B cell (primary cell): ENCODE measurements at regions not wholly inside any gene's neighbourhood (a gene's known extent, or its start where the extent isn't known, plus 50 kb on each side); places are given as distances from the start of the nearest gene placed in this dataset.

Experiments used
- CTCF ChIP-seq: fragments of 200-600 bp; IDR thresholded peaks from one replicate; pipeline ENCODE4 v1.8.0; 2022; ENCODE audit warnings: antibody characterized with exemption, mild to moderate bottlenecking
- EZH2 ChIP-seq: IDR thresholded peaks from 2 replicates; pipeline ENCODE4 v1.6.1; 2012; ENCODE audit warnings: borderline replicate concordance, low read depth, mild to moderate bottlenecking, moderate library complexity, low read length; ENCODE audit not compliant: insufficient read depth, poor library complexity, severe bottlenecking

GRCh38 chr6:68134796-68135195, 500.3 kb upstream of the ADGRB3 start:
- TF ChIP-seq CTCF (no peak), EZH2 (no peak)
